ENCODE measurements at regions not wholly inside any gene's neighbourhood (a gene's known extent, or its start where the extent isn't known, plus 50 kb on each side); places are given as distances from the start of the nearest gene placed in this dataset.
"Not testable (repeated sequence)": the region's sequence is repeated elsewhere in the genome, so short reads cannot be mapped to it uniquely, and the experiment has no call there.

DNA sequence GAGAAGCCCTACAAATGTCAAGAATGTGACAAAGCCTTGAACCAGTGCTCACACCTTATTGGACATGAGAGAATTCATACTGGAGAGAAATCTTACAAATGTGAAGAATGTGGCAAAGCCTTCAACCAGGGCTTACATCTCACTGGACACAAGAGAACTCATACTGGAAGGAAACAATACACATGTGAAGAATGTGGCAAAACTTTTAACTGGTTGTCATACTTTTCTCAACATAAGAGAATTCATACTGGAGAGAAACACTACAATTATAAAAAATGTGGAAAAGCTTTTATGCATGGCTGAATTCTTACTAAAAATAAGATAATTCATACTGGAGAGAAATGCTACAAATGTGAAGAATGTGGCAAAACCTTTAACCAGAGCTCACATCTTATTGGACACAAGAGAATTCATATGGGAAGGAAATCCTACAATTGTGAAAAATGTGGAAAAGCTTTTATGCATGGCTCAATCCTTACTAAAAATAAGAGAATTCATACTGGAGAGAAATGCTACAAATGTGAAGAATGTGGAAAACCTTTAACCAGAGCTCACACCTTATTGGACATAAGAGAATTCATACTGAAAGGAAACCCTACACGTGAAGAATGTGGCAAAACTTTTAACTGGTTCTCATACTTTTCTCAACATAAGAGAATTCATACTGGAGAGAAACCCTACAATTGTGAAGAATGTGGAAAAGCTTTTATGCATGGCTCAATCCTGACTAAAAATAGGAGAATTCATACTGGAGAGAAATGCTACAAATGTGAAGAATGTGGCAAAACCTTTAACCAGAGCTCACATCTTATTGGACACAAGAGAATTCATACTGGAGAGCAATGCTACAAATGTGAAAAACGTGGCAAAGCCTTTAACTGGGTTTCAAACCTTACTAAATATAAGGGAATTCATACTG, 350.6 kb upstream of the NUPR2 start:
- TF ChIP-seq, protein P1, sequence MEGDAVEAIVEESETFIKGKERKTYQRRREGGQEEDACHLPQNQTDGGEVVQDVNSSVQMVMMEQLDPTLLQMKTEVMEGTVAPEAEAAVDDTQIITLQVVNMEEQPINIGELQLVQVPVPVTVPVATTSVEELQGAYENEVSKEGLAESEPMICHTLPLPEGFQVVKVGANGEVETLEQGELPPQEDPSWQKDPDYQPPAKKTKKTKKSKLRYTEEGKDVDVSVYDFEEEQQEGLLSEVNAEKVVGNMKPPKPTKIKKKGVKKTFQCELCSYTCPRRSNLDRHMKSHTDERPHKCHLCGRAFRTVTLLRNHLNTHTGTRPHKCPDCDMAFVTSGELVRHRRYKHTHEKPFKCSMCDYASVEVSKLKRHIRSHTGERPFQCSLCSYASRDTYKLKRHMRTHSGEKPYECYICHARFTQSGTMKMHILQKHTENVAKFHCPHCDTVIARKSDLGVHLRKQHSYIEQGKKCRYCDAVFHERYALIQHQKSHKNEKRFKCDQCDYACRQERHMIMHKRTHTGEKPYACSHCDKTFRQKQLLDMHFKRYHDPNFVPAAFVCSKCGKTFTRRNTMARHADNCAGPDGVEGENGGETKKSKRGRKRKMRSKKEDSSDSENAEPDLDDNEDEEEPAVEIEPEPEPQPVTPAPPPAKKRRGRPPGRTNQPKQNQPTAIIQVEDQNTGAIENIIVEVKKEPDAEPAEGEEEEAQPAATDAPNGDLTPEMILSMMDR (IDR thresholded peaks at IDR 0.05 in 4 of 5, conservative IDR thresholded peaks at IDR 0.05 in 1 of 5): not testable (repeated sequence)
- TF ChIP-seq POLR2A (IDR thresholded peaks at IDR 0.05): not testable (repeated sequence)
